ENCODE measurements at regions not wholly inside any gene's neighbourhood (a gene's known extent, or its start where the extent isn't known, plus 50 kb on each side); places are given as distances from the start of the nearest gene placed in this dataset.

DNA sequence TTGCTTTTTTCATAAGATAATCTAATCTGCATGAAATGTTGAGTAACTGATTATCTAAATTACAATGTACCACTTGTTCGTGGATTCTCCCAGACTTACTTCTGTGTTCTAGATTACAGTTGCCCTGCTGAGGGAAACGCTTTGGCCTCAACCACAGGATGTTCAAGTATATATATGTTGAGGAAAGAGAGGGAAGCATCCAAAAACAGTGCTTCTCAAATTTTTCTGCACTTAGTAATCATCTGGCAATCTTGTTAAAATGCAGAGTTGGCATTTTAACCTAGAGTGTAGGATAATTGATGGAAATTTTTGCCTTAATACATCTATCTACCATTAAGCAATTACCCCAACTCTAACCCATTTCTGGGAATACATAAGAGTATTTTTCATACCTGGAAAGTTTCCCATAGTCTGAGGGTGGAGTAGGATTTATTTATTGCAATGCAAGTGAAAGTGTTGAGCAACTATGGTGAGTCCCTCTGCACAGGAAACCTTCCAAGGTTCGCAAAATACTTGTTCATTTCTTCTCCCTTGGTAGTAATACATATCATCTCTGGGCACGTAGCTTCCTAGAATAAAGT, 59.6 kb upstream of the C1GALT1 start:
- no peak for DNase-seq

DNA sequence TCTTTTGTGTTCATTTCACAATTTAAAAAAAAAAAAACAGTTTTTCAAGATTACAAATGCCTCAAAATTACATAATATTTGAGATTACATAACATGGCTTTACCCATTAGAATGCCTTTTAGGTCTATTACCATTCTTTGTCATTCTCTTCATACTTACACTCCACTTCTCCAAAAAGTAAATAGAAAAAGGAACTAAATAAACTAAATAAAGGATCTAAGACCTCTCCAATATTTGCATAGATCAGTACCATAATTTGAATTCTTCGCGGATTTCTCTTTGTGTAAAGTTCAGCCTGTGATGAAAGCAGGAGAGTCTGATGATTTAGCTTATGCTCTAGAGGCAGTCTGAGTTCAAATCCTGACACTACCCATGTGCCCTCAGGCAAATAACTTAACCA, 56.4 kb upstream of the C1GALT1 start:
- no peak for DNase-seq

DNA sequence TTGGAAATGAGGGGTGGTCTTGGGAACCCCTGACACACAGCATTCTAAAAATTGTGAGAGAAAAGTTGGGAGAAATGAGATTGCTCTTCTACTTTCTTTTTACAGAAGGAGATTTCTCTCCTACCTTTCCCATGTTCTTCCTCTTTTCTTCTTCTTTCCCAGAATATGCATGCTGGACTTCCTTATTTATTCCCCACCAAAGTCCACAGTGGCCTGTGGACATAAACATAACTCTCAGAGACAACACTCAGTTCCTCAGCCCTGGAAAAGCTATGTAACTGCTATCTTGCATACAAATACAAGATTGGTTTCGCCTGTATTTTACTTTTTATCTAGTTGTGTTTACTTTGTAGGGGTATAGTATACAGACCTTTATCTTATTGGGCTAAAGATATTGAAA, 54.6 kb upstream of the C1GALT1 start:
- no peak for DNase-seq

DNA sequence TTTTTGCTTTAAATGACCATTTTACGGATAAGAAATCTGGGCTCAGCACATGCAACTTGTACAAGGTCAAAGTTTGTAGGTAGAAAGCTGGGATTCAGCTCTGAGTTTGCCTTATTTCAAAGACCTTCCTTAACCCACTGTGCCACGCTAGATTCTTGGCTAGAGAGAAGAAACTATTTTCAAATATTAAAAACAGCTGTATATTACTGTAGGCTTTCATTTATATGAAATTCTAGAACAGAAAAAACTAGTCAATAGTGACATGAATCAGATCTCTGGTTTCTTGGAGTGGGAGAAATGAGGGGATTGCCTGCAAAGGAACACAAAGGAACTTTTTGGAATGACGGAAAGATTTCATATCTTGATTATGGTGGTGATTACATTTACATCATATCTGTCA, 53.0 kb upstream of the C1GALT1 start:
- no peak for DNase-seq

DNA sequence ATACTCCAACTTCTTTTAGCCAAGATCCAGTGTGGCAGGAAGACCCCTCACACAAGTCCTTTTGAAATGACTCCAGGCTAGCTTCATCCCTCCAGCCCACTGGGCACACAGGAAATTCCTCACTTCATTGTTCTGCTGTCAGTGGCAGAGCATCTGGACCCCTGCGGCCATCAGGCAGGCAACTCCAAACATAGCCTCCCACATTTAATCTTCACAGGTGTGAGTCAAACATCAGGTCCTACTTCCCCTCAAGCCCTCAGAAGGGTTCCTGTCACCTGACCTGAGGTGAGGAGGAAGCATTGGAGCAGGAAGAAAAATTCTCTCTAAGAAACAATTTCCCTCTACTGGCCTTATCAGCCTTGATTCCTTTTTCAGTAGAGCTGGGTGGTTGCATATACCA, 51.1 kb upstream of the C1GALT1 start:
- DNase-seq = no peak
